ENCODE measurements at regions not wholly inside any gene's neighbourhood (a gene's known extent, or its start where the extent isn't known, plus 50 kb on each side); places are given as distances from the start of the nearest gene placed in this dataset.
"Not testable (repeated sequence)": the region's sequence is repeated elsewhere in the genome, so short reads cannot be mapped to it uniquely, and the experiment has no call there.

- no peak overlapping the region for H2AFZ ChIP-seq (ENCODE audit: low read depth, low read length)
- H3K36me3 ChIP-seq (ENCODE audit: insufficient read depth, low read length) = no peaks in the 10 kb centered on the region
- H3K27me3 ChIP-seq (ENCODE audit: insufficient read depth, low read length) = no peaks in the 10 kb centered on the region
- H3K4me3 ChIP-seq (ENCODE audit: low read length) = no peak overlapping the region
- no peaks in the 10 kb centered on the region for H3K9me3 ChIP-seq (ENCODE audit: low read length)
- H3K4me1 ChIP-seq (ENCODE audit: insufficient read depth, low read length) = peaks cover 7% of the 10 kb centered on the region
Observed at GRCh38 chr5:164098531-164098930, 593.1 kb downstream of the MAT2B start.

DNA sequence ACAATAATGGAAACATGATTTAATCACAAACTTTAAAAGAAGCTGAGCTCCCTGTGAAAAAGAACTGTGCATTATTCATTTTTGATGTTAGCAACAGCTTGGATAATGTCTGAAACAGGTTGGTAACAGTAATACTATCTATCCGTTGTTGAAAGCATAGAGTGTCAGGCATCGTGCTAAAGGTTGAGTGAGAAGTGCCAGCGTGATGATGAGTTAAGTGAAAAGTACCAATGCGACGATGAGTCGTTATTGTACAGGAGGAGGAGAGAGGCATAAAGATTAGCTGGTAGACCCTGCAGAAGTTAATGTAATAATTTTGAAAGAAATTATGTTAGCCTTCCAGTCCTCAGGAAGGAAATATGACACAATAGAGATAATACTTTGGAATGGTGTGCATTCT, 593.6 kb downstream of the MAT2B start:
- no peak overlapping the region for H2AFZ ChIP-seq (ENCODE audit: low read depth, low read length)

DNA sequence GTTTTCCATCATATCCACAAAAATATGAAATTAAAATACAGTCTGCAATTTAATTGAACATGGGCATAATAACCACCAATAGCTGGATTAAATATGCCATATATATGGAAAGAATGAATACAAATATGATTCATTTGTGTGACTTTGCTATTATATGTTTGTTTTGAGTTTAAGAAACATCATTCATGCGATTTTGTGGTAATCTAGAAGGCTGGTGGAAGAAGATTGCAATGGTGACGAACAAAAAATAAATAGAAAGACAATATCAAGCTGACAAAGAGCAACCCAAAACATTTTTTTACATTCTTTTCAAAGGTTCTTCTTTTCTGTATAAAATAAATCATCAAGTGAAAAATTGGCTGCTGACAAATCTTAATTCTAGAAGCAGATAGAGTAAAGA, 610.0 kb downstream of the MAT2B start:
- H3K4me1 ChIP-seq (ENCODE audit: insufficient read depth, low read length) = peaks cover 9% of the 10 kb centered on the region
- no peaks in the 10 kb centered on the region for H3K9me3 ChIP-seq (ENCODE audit: low read length)
- no peaks in the 10 kb centered on the region for H3K27me3 ChIP-seq (ENCODE audit: insufficient read depth, low read length)
- no peaks in the 10 kb centered on the region for H3K36me3 ChIP-seq (ENCODE audit: insufficient read depth, low read length)
- no peak overlapping the region for H3K4me3 ChIP-seq (ENCODE audit: low read length)
- H2AFZ ChIP-seq (ENCODE audit: low read depth, low read length) = no peak overlapping the region

More for the DNA sequence above, 593.6 kb downstream of the MAT2B start:
- H3K36me3 ChIP-seq (ENCODE audit: insufficient read depth, low read length) = no peaks in the 10 kb centered on the region
- no peaks in the 10 kb centered on the region for H3K9me3 ChIP-seq (ENCODE audit: low read length)
- H3K4me3 ChIP-seq (ENCODE audit: low read length) = no peak overlapping the region
- no peaks in the 10 kb centered on the region for H3K27me3 ChIP-seq (ENCODE audit: insufficient read depth, low read length)
- H3K4me1 ChIP-seq (ENCODE audit: insufficient read depth, low read length) = peaks cover 7% of the 10 kb centered on the region

DNA sequence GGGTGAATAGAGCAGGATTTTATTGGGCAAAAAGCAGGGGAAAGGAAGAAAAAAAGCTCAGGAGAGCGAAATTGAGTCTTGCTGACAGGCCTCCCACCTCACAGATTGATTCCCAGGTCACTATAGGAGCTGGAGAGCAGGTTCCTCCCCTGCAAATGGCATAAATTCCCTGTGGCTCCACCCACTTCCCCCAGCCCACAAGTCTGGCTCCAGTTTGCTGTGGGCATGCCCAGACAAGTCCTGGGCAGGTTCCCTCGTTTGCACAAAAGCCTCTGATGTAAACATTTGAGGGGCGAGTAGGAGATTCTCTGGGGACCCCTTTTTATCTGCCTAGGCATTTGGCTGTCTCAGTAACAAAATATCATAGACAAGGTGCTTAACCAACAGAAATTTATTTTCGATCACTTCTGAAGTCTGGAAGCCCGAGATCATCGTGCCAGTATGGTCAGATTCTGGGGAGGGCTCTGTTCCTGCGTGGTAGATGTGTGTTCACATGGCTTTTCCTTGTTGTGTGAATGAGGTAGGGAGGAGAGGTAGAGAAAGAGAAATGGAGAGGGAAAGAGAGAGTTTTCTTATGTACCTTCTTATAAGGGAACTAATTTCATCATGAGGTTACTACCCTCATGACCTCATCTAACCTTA, 614.5 kb downstream of the MAT2B start:
- Histone ChIP-seq H3K36me3 (ENCODE audit: insufficient read depth, low read length) (no peaks in the 10 kb centered on the region), H3K27me3 (ENCODE audit: insufficient read depth, low read length) (no peaks in the 10 kb centered on the region), H3K4me3 (ENCODE audit: low read length) (no peak overlapping the region), H2AFZ (ENCODE audit: low read depth, low read length) (peak overlapping the region; percentile 48), H3K9me3 (ENCODE audit: low read length) (no peaks in the 10 kb centered on the region), H3K4me1 (ENCODE audit: insufficient read depth, low read length) (peaks cover 9% of the 10 kb centered on the region)

GRCh38 chr5:164127527-164127926, 622.1 kb downstream of the MAT2B start:
- no peaks in the 10 kb centered on the region for H3K4me1 ChIP-seq (ENCODE audit: insufficient read depth, low read length)
- H3K36me3 ChIP-seq (ENCODE audit: insufficient read depth, low read length) = no peaks in the 10 kb centered on the region
- H2AFZ ChIP-seq (ENCODE audit: low read depth, low read length) = no peak overlapping the region
- no peaks in the 10 kb centered on the region for H3K27me3 ChIP-seq (ENCODE audit: insufficient read depth, low read length)
- H3K9me3 ChIP-seq (ENCODE audit: low read length) = peaks cover 12% of the 10 kb centered on the region
- H3K4me3 ChIP-seq (ENCODE audit: low read length) = no peak overlapping the region

- no peaks in the 10 kb centered on the region for H3K27me3 ChIP-seq (ENCODE audit: insufficient read depth, low read length)
- peaks cover 14% of the 10 kb centered on the region for H3K9me3 ChIP-seq (ENCODE audit: low read length)
- no peak overlapping the region for H2AFZ ChIP-seq (ENCODE audit: low read depth, low read length)
- no peak overlapping the region for H3K4me3 ChIP-seq (ENCODE audit: low read length)
- H3K36me3 ChIP-seq (ENCODE audit: insufficient read depth, low read length) = no peaks in the 10 kb centered on the region
- H3K4me1 ChIP-seq (ENCODE audit: insufficient read depth, low read length) = no peaks in the 10 kb centered on the region
Observed at GRCh38 chr5:164132358-164132757, 626.9 kb downstream of the MAT2B start.

DNA sequence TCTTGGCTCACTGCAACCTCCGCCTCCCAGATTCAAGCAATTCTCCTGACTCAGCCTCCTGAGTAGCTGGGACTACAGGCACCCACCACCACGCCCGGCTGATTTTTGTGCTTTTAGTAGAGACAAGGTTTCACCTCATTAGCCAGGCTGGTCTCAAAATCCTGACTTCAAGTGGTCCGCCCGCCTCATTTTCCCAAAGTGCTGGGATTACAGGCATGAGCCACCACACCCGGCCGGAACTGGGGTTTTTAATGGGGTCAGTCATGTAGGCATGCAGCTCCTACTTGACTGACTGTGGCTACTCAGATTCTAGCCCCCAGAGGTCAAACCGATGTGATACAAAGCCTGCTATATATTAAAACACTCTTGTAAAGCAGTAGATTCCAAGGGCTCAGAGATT, 631.7 kb downstream of the MAT2B start:
- Histone ChIP-seq H3K36me3 (ENCODE audit: insufficient read depth, low read length) (no peaks in the 10 kb centered on the region), H3K9me3 (ENCODE audit: low read length) (peaks cover 9% of the 10 kb centered on the region), H3K4me3 (ENCODE audit: low read length) (no peak overlapping the region), H3K4me1 (ENCODE audit: insufficient read depth, low read length) (no peaks in the 10 kb centered on the region), H2AFZ (ENCODE audit: low read depth, low read length) (no peak overlapping the region), H3K27me3 (ENCODE audit: insufficient read depth, low read length) (no peaks in the 10 kb centered on the region)

- Histone ChIP-seq H3K4me1 (ENCODE audit: insufficient read depth, low read length) (no peaks in the 10 kb centered on the region), H3K9me3 (ENCODE audit: low read length) (no peaks in the 10 kb centered on the region), H3K36me3 (ENCODE audit: insufficient read depth, low read length) (no peaks in the 10 kb centered on the region)
Observed at GRCh38 chr5:164139423-164139822, 634.0 kb downstream of the MAT2B start.

GRCh38 chr5:164145458-164145857, 640.0 kb downstream of the MAT2B start:
- no peak overlapping the region for H3K4me3 ChIP-seq (ENCODE audit: low read length)
- H3K9me3 ChIP-seq (ENCODE audit: low read length) = no peaks in the 10 kb centered on the region
- H2AFZ ChIP-seq (ENCODE audit: low read depth, low read length) = no peak overlapping the region
- no peaks in the 10 kb centered on the region for H3K4me1 ChIP-seq (ENCODE audit: insufficient read depth, low read length)
- H3K36me3 ChIP-seq (ENCODE audit: insufficient read depth, low read length) = no peaks in the 10 kb centered on the region
- no peaks in the 10 kb centered on the region for H3K27me3 ChIP-seq (ENCODE audit: insufficient read depth, low read length)

More at GRCh38 chr5:164139423-164139822, 634.0 kb downstream of the MAT2B start:
- Histone ChIP-seq H3K4me3 (ENCODE audit: low read length) (no peak overlapping the region), H2AFZ (ENCODE audit: low read depth, low read length) (no peak overlapping the region), H3K27me3 (ENCODE audit: insufficient read depth, low read length) (no peaks in the 10 kb centered on the region)

GRCh38 chr5:164146223-164146622, 640.8 kb downstream of the MAT2B start:
- Histone ChIP-seq H3K9me3 (ENCODE audit: low read length) (no peaks in the 10 kb centered on the region), H3K27me3 (ENCODE audit: insufficient read depth, low read length) (no peaks in the 10 kb centered on the region), H3K36me3 (ENCODE audit: insufficient read depth, low read length) (no peaks in the 10 kb centered on the region), H3K4me1 (ENCODE audit: insufficient read depth, low read length) (no peaks in the 10 kb centered on the region), H2AFZ (ENCODE audit: low read depth, low read length) (no peak overlapping the region), H3K4me3 (ENCODE audit: low read length) (no peak overlapping the region)

DNA sequence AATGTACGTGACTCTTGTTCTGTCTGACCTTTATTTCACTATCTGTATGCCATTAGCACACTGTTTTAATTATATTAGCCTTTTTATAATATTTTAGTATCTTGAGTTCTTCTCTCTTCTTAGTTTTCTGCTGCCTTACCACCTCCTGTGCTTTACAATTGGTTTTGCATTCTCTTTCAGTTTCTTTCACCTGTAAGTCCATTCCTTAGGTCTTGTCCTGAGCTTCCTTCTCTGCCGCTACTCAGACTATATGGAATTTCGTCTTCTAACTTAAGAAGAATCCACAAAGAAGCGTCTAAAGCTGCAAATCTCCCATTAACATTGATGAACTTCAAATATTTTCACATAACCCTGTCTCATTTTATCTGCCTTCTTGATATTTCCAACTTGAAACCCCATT, 642.9 kb downstream of the MAT2B start:
- Histone ChIP-seq H3K4me3 (ENCODE audit: low read length) (no peak overlapping the region), H3K9me3 (ENCODE audit: low read length) (no peaks in the 10 kb centered on the region), H3K36me3 (ENCODE audit: insufficient read depth, low read length) (no peaks in the 10 kb centered on the region), H3K4me1 (ENCODE audit: insufficient read depth, low read length) (no peaks in the 10 kb centered on the region), H3K27me3 (ENCODE audit: insufficient read depth, low read length) (no peaks in the 10 kb centered on the region), H2AFZ (ENCODE audit: low read depth, low read length) (no peak overlapping the region)

DNA sequence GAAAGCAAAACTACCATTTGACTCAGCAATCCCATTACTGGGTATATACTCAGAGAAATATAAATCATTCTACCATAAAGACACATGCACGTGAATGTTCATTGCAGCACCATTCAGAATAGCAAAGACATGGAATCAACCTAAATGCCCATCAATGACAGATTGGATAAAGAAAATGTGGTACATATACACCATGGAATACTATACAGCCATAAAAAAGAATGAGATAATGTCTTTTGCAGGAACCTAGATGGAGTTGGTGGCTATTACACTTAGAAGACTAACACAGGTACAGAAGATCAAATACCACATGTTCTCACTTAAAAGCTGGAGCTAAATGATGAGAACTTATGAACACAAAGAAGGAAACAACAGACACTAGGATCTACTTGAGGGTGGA, 647.1 kb downstream of the MAT2B start:
- not testable (repeated sequence) for H2AFZ ChIP-seq (ENCODE audit: low read depth, low read length); H3K4me1 ChIP-seq (ENCODE audit: insufficient read depth, low read length); H3K36me3 ChIP-seq (ENCODE audit: insufficient read depth, low read length); H3K9me3 ChIP-seq (ENCODE audit: low read length); H3K4me3 ChIP-seq (ENCODE audit: low read length); H3K27me3 ChIP-seq (ENCODE audit: insufficient read depth, low read length)

- Histone ChIP-seq H3K36me3 (ENCODE audit: insufficient read depth, low read length) (no peaks in the 10 kb centered on the region), H3K27me3 (ENCODE audit: insufficient read depth, low read length) (no peaks in the 10 kb centered on the region), H3K4me1 (ENCODE audit: insufficient read depth, low read length) (no peaks in the 10 kb centered on the region), H3K4me3 (ENCODE audit: low read length) (no peak overlapping the region), H2AFZ (ENCODE audit: low read depth, low read length) (no peak overlapping the region), H3K9me3 (ENCODE audit: low read length) (no peaks in the 10 kb centered on the region)
Observed at GRCh38 chr5:164153469-164154172, 648.2 kb downstream of the MAT2B start.

- no peaks in the 10 kb centered on the region for H3K9me3 ChIP-seq (ENCODE audit: low read length)
- H3K4me1 ChIP-seq (ENCODE audit: insufficient read depth, low read length) = no peaks in the 10 kb centered on the region
- H2AFZ ChIP-seq (ENCODE audit: low read depth, low read length) = no peak overlapping the region
- H3K4me3 ChIP-seq (ENCODE audit: low read length) = no peak overlapping the region
- no peaks in the 10 kb centered on the region for H3K27me3 ChIP-seq (ENCODE audit: insufficient read depth, low read length)
- no peaks in the 10 kb centered on the region for H3K36me3 ChIP-seq (ENCODE audit: insufficient read depth, low read length)
Observed at GRCh38 chr5:164170814-164171213, 665.4 kb downstream of the MAT2B start.

Measured in neuron (in vitro differentiated cells).